Thyroid gland (tissue), 4 donors: ENCODE measurements at regions not wholly inside any gene's neighbourhood (a gene's known extent, or its start where the extent isn't known, plus 50 kb on each side); places are given as distances from the start of the nearest gene placed in this dataset.

Source experiments
- CTCF ChIP-seq, 6 experiments: fragments of 200-600 bp in 3 of 6; fragments of 450-650 bp in 3 of 6; sonication (generic) in 3 of 6; IDR thresholded peaks; one replicate each; pipeline ENCODE4 v1.5.1; 2016 to 2019; ENCODE audit warnings: antibody characterized with exemption in 6 of 6, mild to moderate bottlenecking in 2 of 6, inconsistent platforms in 1 of 6, moderate library complexity in 1 of 6
- POLR2A ChIP-seq, 2 donors: fragments of 450-650 bp; IDR thresholded peaks; one replicate each; pipeline ENCODE4 v1.6.1; 2017; ENCODE audit warnings: antibody characterized with exemption in 2 of 2, mild to moderate bottlenecking in 2 of 2, moderate library complexity in 1 of 2

GRCh38 chr2:120969613-120970355 is 234.1 kb downstream of the GLI2 start:
- TF ChIP-seq CTCF (IDR thresholded peaks at IDR 0.05): no peak
- no peak for TF ChIP-seq POLR2A (IDR thresholded peaks at IDR 0.05)
